Activated naive CD8-positive, alpha-beta T cell treated with anti-CD3 and anti-CD28 coated beads, Interleukin-2, amount 10 ng/mL, durations not matched to agents 7 days and 5 days (primary cell): ENCODE measurements at regions not wholly inside any gene's neighbourhood (a gene's known extent, or its start where the extent isn't known, plus 50 kb on each side); places are given as distances from the start of the nearest gene placed in this dataset.

Experiments used
- ATAC-seq: fragments of 150-1000 bp; cut with Tn5 transposase; one replicate; pipeline ENCODE4 v1.10.0; 2021; ENCODE audit warnings: low read depth, moderate library complexity
- POLR2A ChIA-PET: fragments of 350-600 bp; sonication (Branson Sonifier 250); formaldehyde crosslinking; loops from one replicate; lab custom pipeline; 2021; ENCODE audit warnings: antibody characterized with exemption; lab: Charles Lee
- DNase-seq: peaks from one replicate; pipeline ENCODE4 v3.0.0; 2021
- H3K27ac Mint-ChIP-seq: one replicate; pipeline ENCODE4 v1.8.0; 2022; ENCODE audit warnings: mild to moderate bottlenecking, mixed read lengths
- H3K27me3 Mint-ChIP-seq: one replicate; pipeline ENCODE4 v1.8.0; 2022; ENCODE audit warnings: mild to moderate bottlenecking, moderate library complexity, mixed read lengths
- H3K36me3 Mint-ChIP-seq: one replicate; pipeline ENCODE4 v1.8.0; 2021; ENCODE audit warnings: mild to moderate bottlenecking, mixed read lengths
- H3K4me1 Mint-ChIP-seq: one replicate; pipeline ENCODE4 v1.8.0; 2021; ENCODE audit warnings: mixed read lengths
- H3K4me3 Mint-ChIP-seq: one replicate; pipeline ENCODE4 v1.8.0; 2022; ENCODE audit warnings: mild to moderate bottlenecking, moderate library complexity, mixed read lengths
- H3K9me3 Mint-ChIP-seq: one replicate; pipeline ENCODE4 v1.8.0; 2021; ENCODE audit warnings: mixed read lengths

DNA sequence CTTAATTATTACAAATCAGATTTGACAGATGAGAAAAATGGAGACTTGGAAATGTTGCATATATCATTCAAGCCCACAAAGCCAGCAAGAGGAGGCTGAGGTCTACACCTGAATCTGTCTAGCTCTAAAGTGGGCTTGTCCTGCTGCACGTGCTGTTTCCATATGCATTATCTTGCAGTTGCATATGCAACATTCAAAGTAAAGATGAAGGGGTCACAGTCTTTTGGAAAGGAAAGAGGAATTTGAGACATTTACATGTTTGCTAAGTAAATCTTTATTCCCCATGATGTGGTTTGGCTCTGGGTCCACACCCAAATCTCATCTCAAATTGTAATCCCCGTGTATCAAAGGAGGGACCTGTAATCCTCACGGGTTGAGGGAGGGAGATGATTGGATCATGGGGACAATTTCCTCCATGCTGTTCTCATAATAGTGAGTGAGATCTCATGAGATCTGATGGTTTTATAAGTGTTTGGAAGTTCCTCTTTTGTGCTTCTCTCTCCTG lies 98.3 kb downstream of the BACH1 start:
- no peaks in the 10 kb centered on the region for H3K4me1 Mint-ChIP-seq
- H3K36me3 Mint-ChIP-seq, result peaks cover 14% of the 10 kb centered on the region
- peaks cover 18% of the 10 kb centered on the region for H3K9me3 Mint-ChIP-seq
- no peak overlapping the region for H3K4me3 Mint-ChIP-seq
- ATAC-seq, result no peak
- H3K27ac Mint-ChIP-seq, result no peak overlapping the region
- no peaks in the 10 kb centered on the region for H3K27me3 Mint-ChIP-seq
- DNase-seq, result no peak
- POLR2A ChIA-PET, result interaction anchor here (0.6 kb wide), 1 partner anchor 58 kb away, joined by 4 read pairs; no protein-coding TSS in a partner anchor

DNA sequence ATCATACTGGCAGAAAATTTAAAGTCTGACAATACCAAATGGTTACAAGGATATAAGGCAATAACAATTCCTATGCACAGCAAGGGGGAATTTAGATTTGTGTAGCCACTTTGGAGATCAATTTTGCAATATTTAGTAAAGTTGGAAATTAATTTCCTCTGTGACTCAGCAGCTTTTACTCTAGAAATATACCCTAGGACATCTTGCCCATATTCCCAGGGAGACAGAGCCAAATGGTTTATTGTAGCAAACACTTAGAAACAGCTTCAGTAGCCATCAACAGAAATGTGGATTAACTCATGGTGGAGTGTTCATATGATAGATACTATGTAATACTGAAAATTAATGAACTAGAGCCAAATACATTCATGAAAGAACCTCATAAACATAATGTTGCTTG lies 104.6 kb downstream of the BACH1 start:
- peaks cover 3% of the 10 kb centered on the region for H3K4me1 Mint-ChIP-seq
- H3K4me3 Mint-ChIP-seq, result no peak overlapping the region
- no peak for ATAC-seq
- H3K27ac Mint-ChIP-seq, result no peak overlapping the region
- H3K27me3 Mint-ChIP-seq, result no peaks in the 10 kb centered on the region
- peaks cover 18% of the 10 kb centered on the region for H3K36me3 Mint-ChIP-seq
- POLR2A ChIA-PET, result no interaction called here
- H3K9me3 Mint-ChIP-seq, result peaks cover 18% of the 10 kb centered on the region
- no peak for DNase-seq

DNA sequence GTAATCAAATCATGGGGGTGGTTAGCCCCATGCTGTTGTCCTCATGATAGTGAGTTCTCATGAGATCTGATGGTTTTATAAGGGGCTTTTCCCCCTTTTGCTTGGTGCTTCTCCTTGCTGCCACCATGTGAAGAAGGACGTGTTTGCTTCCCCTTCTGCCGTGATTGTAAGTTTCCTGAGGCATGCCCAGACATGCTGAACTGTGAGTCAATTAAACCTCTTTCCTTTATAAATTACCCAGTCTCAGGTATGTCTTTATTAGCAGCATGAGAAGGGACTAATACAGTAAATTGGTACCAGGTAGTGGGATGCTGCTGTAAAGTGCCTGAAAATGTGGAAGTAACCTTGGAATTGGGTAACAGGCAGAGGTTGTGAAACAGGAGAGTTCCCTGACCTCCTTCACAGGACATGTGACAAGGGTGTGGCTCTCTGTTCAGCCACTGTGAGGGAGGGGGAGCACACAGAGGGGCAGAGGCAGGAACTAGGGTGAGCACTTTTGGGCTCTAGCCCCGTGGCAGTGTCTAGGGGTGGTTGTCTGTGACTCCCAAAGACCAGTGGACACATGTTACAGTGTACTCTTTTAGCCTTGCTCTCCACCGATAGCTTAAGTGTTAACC lies 105.3 kb downstream of the BACH1 start:
- POLR2A ChIA-PET, result no interaction called here
- Mint-ChIP-seq H3K36me3 (peaks cover 12% of the 10 kb centered on the region), H3K27me3 (no peaks in the 10 kb centered on the region), H3K27ac (no peak overlapping the region), H3K4me3 (no peak overlapping the region), H3K9me3 (peaks cover 11% of the 10 kb centered on the region), H3K4me1 (peaks cover 3% of the 10 kb centered on the region)
- ATAC-seq, result no peak
- DNase-seq, result no peak

DNA sequence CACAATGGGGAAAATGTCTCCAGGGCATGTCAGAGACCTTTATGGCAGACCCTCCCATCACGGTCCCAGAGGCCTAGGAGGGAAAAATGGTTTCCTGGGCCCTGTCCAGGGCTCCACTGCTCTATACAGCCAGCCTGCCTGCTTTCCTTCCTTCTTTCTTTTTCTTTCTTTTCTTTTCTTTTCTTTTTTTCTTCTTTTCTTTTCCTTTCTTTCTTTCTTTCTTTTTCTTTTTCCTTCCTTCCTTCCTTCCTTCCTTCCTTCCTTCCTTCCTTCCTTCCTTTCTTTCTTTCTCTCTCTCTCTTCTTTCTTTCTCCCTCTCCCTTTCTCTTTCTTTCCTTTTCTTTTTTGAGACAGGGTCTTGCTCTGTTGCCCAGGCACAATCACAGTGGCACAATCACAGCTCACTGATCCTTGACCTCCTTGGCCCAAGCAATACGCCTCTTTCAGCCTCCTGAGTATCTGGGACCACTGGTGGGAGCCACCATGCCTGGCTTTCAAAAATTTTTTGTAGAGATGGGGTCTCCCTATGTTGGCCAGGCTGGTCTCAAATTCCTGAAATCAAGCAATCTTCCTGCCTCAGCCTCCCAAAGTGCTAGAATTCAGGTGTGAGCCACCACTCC lies 106.9 kb downstream of the BACH1 start:
- POLR2A ChIA-PET, result no interaction called here
- Mint-ChIP-seq H3K4me3 (no peak overlapping the region), H3K36me3 (peaks cover 5% of the 10 kb centered on the region), H3K4me1 (peaks cover 3% of the 10 kb centered on the region), H3K27me3 (no peaks in the 10 kb centered on the region), H3K27ac (no peak overlapping the region), H3K9me3 (peaks cover under 1% of the 10 kb centered on the region)
- DNase-seq (no peak), ATAC-seq (no peak)

DNA sequence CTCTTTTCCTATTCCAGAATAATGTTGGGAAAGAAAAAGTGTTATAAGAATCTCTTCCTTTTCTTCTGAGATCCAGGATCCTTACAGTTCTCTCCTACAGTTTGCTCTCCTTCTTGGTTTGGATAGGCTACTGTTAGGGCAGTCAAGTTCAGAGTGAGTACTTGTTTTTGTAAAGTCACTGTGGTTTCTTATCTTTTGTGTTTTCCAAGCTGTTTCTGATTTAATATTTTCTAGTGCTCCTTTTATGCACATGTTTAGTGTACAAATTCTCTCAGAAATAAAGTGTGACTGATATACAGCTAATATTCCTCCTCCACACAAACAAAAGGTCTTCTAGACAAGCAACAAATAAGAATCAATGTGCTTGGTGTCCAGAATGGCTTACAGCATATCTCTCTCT lies 107.7 kb downstream of the BACH1 start:
- H3K36me3 Mint-ChIP-seq, result peaks cover 4% of the 10 kb centered on the region
- ATAC-seq (no peak), DNase-seq (no peak)
- H3K27ac Mint-ChIP-seq, result no peak overlapping the region
- POLR2A ChIA-PET, result no interaction called here
- H3K4me3 Mint-ChIP-seq, result no peak overlapping the region
- H3K9me3 Mint-ChIP-seq, result no peaks in the 10 kb centered on the region
- H3K4me1 Mint-ChIP-seq, result peaks cover 3% of the 10 kb centered on the region
- no peaks in the 10 kb centered on the region for H3K27me3 Mint-ChIP-seq

DNA sequence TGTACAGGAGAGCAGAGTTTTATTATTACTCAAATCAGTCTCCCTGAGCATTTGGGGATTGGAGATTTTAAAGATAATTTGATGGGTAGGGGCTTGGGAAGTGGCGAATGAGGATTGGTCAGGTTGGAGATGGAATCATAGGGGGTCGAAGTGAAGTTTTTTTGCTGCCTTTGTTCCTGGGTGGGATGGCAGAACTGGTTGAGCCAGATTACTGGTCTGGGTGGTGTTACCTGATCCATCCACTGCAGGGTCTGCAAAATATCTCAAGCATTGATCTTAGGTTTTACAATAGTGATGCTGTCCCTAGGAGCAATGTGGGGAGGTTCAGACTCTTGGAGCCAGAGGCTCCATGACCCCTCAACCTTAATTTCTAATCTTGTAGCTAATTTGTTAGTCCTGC lies 108.8 kb downstream of the BACH1 start:
- DNase-seq (no peak), ATAC-seq (no peak)
- H3K9me3 Mint-ChIP-seq, result no peaks in the 10 kb centered on the region
- H3K4me1 Mint-ChIP-seq, result peaks cover 3% of the 10 kb centered on the region
- POLR2A ChIA-PET, result no interaction called here
- no peak overlapping the region for H3K4me3 Mint-ChIP-seq
- H3K36me3 Mint-ChIP-seq, result peaks cover 4% of the 10 kb centered on the region
- no peak overlapping the region for H3K27ac Mint-ChIP-seq
- no peaks in the 10 kb centered on the region for H3K27me3 Mint-ChIP-seq

DNA sequence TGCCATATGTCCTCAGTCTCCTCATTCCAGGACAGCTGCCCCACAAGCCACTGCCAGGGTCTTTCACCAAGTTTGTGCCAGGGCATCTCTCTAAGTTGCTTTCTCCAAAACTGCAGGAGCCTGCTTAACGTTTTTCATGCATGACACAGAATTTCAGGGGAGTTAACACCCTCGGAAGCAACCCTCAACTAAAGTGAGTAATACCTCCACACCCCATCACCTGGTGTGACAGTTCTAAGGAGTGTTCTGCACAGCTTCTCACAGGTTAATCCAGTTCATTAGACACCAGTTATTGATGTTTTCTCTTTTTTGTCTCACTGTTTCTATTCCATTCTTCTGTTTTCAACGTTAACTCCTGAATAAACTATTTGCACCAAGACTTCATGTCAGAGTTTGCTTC lies 115.0 kb downstream of the BACH1 start:
- Mint-ChIP-seq H3K27me3 (no peaks in the 10 kb centered on the region), H3K27ac (no peak overlapping the region), H3K9me3 (no peaks in the 10 kb centered on the region), H3K36me3 (peaks cover 5% of the 10 kb centered on the region), H3K4me3 (no peak overlapping the region), H3K4me1 (no peaks in the 10 kb centered on the region)
- DNase-seq (no peak), ATAC-seq (no peak)
- POLR2A ChIA-PET, result no interaction called here

DNA sequence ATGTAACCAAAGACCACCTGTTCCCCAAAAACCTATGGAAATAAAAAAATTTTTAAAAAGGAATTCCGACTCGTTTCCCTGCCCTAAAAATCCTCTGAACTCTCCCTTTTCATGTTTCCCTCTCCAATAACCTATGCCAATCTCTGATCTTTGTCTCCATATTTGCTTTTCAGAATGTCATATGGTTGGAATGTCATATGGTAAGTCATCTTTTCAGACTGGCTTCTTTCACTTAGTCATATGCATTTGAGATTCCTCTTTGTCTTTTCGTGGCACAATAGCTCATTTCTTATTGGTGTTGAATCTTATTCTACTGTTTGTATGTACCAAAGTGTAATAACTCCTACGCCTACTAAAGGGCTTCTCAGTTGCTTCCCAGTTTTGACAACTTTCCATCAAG lies 117.5 kb downstream of the BACH1 start:
- Mint-ChIP-seq H3K4me1 (no peaks in the 10 kb centered on the region), H3K27ac (no peak overlapping the region), H3K36me3 (peaks cover 5% of the 10 kb centered on the region), H3K27me3 (no peaks in the 10 kb centered on the region), H3K9me3 (peaks cover 3% of the 10 kb centered on the region), H3K4me3 (no peak overlapping the region)
- ATAC-seq (no peak), DNase-seq (no peak)
- POLR2A ChIA-PET, result no interaction called here

DNA sequence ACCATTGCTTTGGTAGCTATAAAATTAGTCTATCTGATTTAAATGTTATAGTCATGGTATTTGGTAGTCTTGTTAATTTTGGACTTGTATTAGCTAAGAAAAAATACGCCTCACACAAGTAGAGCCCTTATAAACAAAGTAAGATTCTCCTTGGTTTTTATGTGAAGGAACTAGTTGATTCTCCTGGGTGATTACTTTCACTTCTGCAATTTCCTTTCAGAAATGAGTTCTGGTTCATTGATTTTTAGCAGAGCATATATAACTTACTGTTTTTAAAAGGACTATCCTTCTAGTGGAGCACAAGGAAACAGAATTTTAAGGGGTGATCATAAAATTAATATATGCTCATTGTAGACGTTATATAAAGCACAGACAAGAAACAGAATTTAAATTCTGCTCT lies 120.1 kb downstream of the BACH1 start:
- ATAC-seq, result no peak
- POLR2A ChIA-PET, result no interaction called here
- no peaks in the 10 kb centered on the region for H3K27me3 Mint-ChIP-seq
- DNase-seq, result no peak
- no peak overlapping the region for H3K27ac Mint-ChIP-seq
- H3K36me3 Mint-ChIP-seq, result peaks cover 5% of the 10 kb centered on the region
- peaks cover 3% of the 10 kb centered on the region for H3K9me3 Mint-ChIP-seq
- no peak overlapping the region for H3K4me3 Mint-ChIP-seq
- no peaks in the 10 kb centered on the region for H3K4me1 Mint-ChIP-seq

DNA sequence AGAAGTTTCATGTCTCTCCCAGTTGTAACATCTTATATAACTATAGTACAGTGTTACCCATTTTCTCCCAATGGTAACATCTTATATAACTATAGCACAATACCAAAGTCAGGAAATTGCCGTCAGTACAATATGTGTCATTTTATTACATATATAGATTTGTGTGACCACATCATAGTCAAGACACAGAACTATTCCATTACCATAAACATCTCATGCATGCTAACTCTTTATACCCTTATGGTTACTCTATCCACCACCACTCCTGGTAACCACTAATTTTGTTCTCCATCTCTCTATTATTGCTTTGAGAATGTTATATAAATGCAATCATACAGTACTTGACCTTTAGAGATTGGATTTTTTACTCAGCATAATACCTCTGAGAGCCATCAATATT lies 120.7 kb downstream of the BACH1 start:
- POLR2A ChIA-PET, result interaction anchor here (0.7 kb wide), 1 partner anchor 348 kb away, joined by 3 read pairs; no protein-coding TSS in a partner anchor
- Mint-ChIP-seq H3K9me3 (peaks cover 3% of the 10 kb centered on the region), H3K4me1 (no peaks in the 10 kb centered on the region), H3K27ac (no peak overlapping the region), H3K4me3 (no peak overlapping the region), H3K36me3 (peaks cover 1% of the 10 kb centered on the region), H3K27me3 (no peaks in the 10 kb centered on the region)
- ATAC-seq (no peak), DNase-seq (no peak)

DNA sequence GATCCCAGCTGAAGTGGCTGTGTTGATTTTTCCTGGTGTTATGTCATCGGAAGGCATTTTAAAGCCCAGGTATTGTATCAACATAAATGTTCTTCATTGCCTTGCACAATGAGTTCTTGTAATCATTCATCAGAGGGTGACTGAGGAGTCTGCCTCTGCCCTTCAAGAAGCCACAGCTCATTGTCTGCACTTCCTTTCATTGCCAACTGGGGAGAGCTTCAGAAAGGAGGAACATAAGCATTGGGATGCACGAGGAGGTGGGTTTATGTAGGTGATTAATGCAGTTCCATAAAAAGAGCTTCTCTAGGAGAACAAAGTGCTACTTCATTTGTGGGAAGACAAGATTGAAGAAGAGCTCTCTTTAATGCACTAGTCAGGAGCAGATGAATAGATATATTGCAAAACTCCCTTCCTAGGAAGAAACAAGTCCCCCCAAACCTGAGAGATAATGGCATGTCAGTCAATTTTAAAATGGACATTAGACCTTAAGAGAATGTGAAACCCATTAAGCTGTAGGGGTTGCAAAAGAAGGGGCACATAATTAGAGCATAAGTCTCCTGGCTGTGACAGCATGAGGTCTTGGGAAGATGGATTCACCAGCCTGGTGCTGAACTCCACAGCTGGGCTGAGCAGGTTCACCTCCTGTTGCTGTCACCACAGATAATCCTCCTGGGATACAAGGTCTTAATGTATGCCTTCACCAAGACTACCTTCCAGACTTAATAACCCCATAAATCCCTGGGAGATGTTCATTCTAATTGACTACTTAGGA lies 124.6 kb downstream of the BACH1 start:
- POLR2A ChIA-PET, result no interaction called here
- no peak for ATAC-seq
- no peaks in the 10 kb centered on the region for H3K27me3 Mint-ChIP-seq

DNA sequence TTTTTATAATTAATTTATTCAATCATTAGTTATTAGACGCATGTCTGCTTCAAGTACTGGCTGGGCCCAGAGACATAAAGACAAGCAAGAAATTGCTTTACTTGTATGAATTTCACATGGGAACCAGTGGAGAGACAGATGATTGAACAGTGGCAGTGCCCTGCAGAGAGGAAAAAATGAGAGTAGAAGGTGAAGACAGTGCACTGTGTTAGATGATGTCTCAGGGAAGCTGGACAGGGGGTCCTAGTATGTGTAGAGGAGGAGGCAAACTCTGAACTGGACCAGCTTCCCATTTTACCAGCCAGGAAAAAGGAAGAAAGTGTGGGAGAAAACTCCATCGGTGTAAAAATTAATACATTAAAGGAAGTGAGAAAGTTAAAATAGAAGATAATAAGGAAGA lies 126.0 kb downstream of the BACH1 start:
- Mint-ChIP-seq H3K9me3 (peaks cover under 1% of the 10 kb centered on the region), H3K4me1 (no peaks in the 10 kb centered on the region), H3K27ac (no peak overlapping the region), H3K4me3 (no peak overlapping the region), H3K27me3 (no peaks in the 10 kb centered on the region), H3K36me3 (peaks cover 2% of the 10 kb centered on the region)
- no peak for ATAC-seq
- no peak for DNase-seq
- POLR2A ChIA-PET, result no interaction called here

More for the DNA sequence above, 124.6 kb downstream of the BACH1 start:
- peaks cover 3% of the 10 kb centered on the region for H3K9me3 Mint-ChIP-seq
- H3K4me3 Mint-ChIP-seq, result no peak overlapping the region
- no peak overlapping the region for H3K27ac Mint-ChIP-seq
- no peaks in the 10 kb centered on the region for H3K4me1 Mint-ChIP-seq
- peaks cover 2% of the 10 kb centered on the region for H3K36me3 Mint-ChIP-seq
- no peak for DNase-seq

DNA sequence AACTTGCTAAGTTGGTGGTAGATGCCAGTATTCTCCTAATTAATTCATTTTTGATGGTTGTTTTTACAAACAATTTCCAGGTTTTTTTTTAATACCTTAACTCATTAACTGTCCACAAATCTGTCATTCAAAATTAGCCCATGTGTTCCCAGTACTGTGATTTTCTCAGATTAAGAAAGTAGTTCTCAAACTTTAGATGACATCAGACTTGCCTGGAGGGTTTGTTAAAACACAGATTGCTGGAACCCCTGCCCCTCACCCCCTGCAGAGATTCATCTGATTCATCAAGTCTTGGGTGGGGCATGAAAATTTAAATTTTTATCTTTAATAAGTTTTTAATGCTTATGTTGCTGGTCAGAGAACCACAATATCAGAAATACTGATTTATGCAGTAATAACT lies 130.5 kb downstream of the BACH1 start:
- ATAC-seq, result no peak
- peaks cover 2% of the 10 kb centered on the region for H3K36me3 Mint-ChIP-seq
- H3K4me3 Mint-ChIP-seq, result no peak overlapping the region
- no peak for DNase-seq
- no peaks in the 10 kb centered on the region for H3K27me3 Mint-ChIP-seq
- POLR2A ChIA-PET, result no interaction called here
- peaks cover 3% of the 10 kb centered on the region for H3K4me1 Mint-ChIP-seq
- no peaks in the 10 kb centered on the region for H3K9me3 Mint-ChIP-seq
- no peak overlapping the region for H3K27ac Mint-ChIP-seq

DNA sequence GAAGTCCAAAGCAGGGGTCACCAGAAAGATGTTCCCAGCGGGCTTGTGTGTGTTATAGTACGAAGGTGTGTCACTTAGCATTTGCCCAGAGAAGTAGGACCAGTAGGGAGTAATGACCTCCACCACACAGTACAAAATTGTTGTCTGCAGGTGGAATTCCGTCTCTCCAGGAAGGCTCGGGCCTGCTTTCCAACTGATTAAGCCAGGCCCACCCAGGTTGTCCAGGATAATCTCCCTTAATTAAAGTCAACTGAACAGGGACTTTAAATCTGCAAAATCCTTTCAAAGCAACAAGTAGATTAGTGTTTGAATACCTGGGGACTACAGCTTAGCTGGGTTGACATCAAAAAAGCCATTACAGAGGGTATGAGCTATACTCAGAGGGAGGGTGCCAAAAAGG lies 131.3 kb downstream of the BACH1 start:
- Mint-ChIP-seq H3K36me3 (peaks cover 2% of the 10 kb centered on the region), H3K27me3 (no peaks in the 10 kb centered on the region), H3K4me1 (peaks cover 7% of the 10 kb centered on the region), H3K27ac (no peak overlapping the region), H3K9me3 (no peaks in the 10 kb centered on the region), H3K4me3 (no peak overlapping the region)
- POLR2A ChIA-PET, result no interaction called here
- ATAC-seq, result no peak
- no peak for DNase-seq
